Kidney (tissue), 13 donors: ENCODE measurements at regions not wholly inside any gene's neighbourhood (a gene's known extent, or its start where the extent isn't known, plus 50 kb on each side); places are given as distances from the start of the nearest gene placed in this dataset.

ENCODE experiments used
- DNase-seq, 5 donors: peaks; one replicate each; pipeline ENCODE4 v3.0.0-alpha.2; 2013 to 2020
- FAIRE-seq: peaks from 2 replicates; lab custom pipeline; 2012; peaks lifted over from hg19 to GRCh38; lab: Jason Lieb, UNC
- H3K27ac ChIP-seq, 2 donors: one replicate each; pipeline ENCODE4 v1.7.0; 2013; ENCODE audit warnings: low read depth in 2 of 2, low read length in 2 of 2, inconsistent platforms in 1 of 2
- H3K27me3 ChIP-seq: one replicate; pipeline ENCODE4 v1.7.1; 2013; ENCODE audit warnings: low read length, inconsistent platforms; ENCODE audit not compliant: control insufficient read depth, insufficient read depth
- H3K36me3 ChIP-seq, 3 donors: one replicate each; pipeline versions ENCODE4 v1.7.0 to v1.7.1; 2013; ENCODE audit warnings: low read length in 3 of 3, control low read depth in 1 of 3, inconsistent platforms in 1 of 3; ENCODE audit not compliant: insufficient read depth in 3 of 3, control insufficient read depth in 2 of 3
- H3K4me1 ChIP-seq, 3 donors: one replicate each; pipeline versions ENCODE4 v1.7.0 to v1.7.1; 2013; ENCODE audit warnings: low read length in 3 of 3, inconsistent platforms in 1 of 3, low read depth in 1 of 3; ENCODE audit not compliant: control insufficient read depth in 2 of 3, insufficient read depth in 2 of 3
- H3K4me3 ChIP-seq, 3 donors: one replicate each; pipeline versions ENCODE4 v1.7.0 to v1.8.1; 2013; ENCODE audit warnings: low read length in 3 of 3, control low read depth in 1 of 3, inconsistent platforms in 1 of 3
- H3K9ac ChIP-seq, 3 donors: one replicate each; pipeline versions ENCODE4 v1.7.0 to v1.7.1; 2013; ENCODE audit warnings: low read length in 3 of 3, control low read depth in 1 of 3, inconsistent platforms in 1 of 3
- H3K9me3 ChIP-seq, 3 donors: one replicate each; pipeline versions ENCODE4 v1.7.0 to v1.7.1; 2013; ENCODE audit warnings: low read length in 3 of 3, control low read depth in 1 of 3, inconsistent platforms in 1 of 3; ENCODE audit not compliant: control insufficient read depth in 2 of 3, insufficient read depth in 1 of 3
- intact Hi-C: fragments of 100-400 bp; cut with DNase I; formaldehyde crosslinking; loops from one replicate; pipeline ENCODE4 v1.11.1; 2022
- TF ChIP-seq, protein P1 (sequence below): IDR thresholded peaks from 3 replicates; pipeline ENCODE4 v1.5.1; 2012; ENCODE audit warnings: mild to moderate bottlenecking, moderate library complexity, borderline replicate concordance; ENCODE audit not compliant: insufficient read depth; ENCODE audit errors: extremely low read depth
- donor health status: control.
- donor health status: control.
- donor health status: control.
- donor health status: control.
- donor health status: control.
- donor health status: DM: yes; HTN: yes; CAD: no.
- donor health status: Normal renal cell carcinoma (clear cell type).

DNA sequence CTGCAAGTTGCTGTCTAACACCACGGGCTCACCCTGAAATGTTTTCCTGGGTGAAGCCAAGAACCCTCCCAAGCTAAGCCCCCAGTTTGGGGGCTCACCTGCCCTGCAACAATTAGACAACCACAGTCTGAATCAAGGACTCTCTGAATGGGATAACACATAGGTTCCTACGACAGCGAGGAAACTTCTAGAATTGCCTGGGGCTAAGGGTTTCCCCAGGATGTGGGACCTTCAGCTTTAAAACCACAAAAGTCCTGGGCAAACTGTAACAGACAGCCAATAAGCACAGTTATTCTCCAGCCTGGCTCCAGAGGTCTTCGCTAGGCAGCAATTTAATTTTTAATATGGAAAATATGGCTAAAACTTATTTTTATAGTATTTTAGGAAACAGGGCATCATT, 162.6 kb downstream of the PRKX start:
- no peak overlapping the region for H3K27ac ChIP-seq
- H3K4me3 ChIP-seq: no peak overlapping the region
- DNase-seq: no peak
- no peaks in the 10 kb centered on the region for H3K27me3 ChIP-seq
- FAIRE-seq: no peak
- TF ChIP-seq, protein P1, sequence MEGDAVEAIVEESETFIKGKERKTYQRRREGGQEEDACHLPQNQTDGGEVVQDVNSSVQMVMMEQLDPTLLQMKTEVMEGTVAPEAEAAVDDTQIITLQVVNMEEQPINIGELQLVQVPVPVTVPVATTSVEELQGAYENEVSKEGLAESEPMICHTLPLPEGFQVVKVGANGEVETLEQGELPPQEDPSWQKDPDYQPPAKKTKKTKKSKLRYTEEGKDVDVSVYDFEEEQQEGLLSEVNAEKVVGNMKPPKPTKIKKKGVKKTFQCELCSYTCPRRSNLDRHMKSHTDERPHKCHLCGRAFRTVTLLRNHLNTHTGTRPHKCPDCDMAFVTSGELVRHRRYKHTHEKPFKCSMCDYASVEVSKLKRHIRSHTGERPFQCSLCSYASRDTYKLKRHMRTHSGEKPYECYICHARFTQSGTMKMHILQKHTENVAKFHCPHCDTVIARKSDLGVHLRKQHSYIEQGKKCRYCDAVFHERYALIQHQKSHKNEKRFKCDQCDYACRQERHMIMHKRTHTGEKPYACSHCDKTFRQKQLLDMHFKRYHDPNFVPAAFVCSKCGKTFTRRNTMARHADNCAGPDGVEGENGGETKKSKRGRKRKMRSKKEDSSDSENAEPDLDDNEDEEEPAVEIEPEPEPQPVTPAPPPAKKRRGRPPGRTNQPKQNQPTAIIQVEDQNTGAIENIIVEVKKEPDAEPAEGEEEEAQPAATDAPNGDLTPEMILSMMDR: no peak
- no peaks in the 10 kb centered on the region for H3K4me1 ChIP-seq
- intact Hi-C loops: no loop called here
- H3K36me3 ChIP-seq: no peaks in the 10 kb centered on the region
- no peak overlapping the region for H3K9ac ChIP-seq
- H3K9me3 ChIP-seq: no peaks in the 10 kb centered on the region

GRCh38 chrX:3550160-3550751, 163.2 kb downstream of the PRKX start:
- Histone ChIP-seq H3K27ac (no peak overlapping the region), H3K36me3 (no peaks in the 10 kb centered on the region), H3K4me3 (no peak overlapping the region), H3K4me1 (no peaks in the 10 kb centered on the region), H3K9me3 (no peaks in the 10 kb centered on the region), H3K27me3 (no peaks in the 10 kb centered on the region), H3K9ac (no peak overlapping the region)
- intact Hi-C loops: no loop called here
- DNase-seq: peak in 1 of 5 donors; percentile 3
- FAIRE-seq: no peak
- TF ChIP-seq, protein P1: no peak

DNA sequence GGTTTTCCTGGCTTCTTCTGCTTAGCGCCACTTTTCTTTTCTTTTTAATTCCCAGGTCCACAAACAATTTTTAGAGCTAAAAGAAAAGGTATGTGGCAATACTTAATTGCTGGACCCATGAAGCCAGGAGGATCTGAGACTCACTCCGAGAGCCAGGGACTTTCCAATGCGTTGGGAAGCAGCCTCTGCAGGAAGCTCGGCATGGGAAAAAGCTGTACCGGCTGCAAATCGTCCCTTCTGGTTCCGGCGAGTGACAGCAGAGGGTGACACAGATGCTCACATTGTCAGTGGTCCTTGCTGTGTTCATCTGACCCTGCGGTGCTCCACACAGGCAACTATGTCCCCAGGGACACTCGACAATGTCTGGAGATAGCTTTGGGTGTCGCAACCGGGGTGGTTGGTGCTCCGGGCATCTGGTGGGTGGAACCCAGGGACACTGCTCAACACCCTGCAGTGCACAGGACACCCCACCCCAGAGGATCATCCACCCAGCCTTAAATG, 164.0 kb downstream of the PRKX start:
- no peak for FAIRE-seq
- Histone ChIP-seq H3K9me3 (no peaks in the 10 kb centered on the region), H3K36me3 (no peaks in the 10 kb centered on the region), H3K27ac (no peak overlapping the region), H3K4me3 (peak overlapping the region in 1 of 3 donors; percentile 44), H3K9ac (no peak overlapping the region), H3K4me1 (no peaks in the 10 kb centered on the region), H3K27me3 (no peaks in the 10 kb centered on the region)
- peak in 2 of 5 donors; percentile 3 to 7 for DNase-seq
- intact Hi-C loops: no loop called here
- TF ChIP-seq, protein P1: no peak
